GM19468 (cell line): ENCODE measurements at regions not wholly inside any gene's neighbourhood (a gene's known extent, or its start where the extent isn't known, plus 50 kb on each side); places are given as distances from the start of the nearest gene placed in this dataset.

ENCODE experiments used
- ATAC-seq: cut with Tn5 transposase; IDR thresholded peaks from one replicate; pipeline ENCODE4 v1.9.1; 2021; ENCODE audit warnings: mild to moderate bottlenecking, moderate library complexity, moderate number of reproducible peaks; ENCODE audit not compliant: unreplicated experiment; ENCODE audit errors: extremely low read depth

- ATAC-seq = no peak
Observed at GRCh38 chr6:146865756-146866379, 267.1 kb downstream of the ADGB start.

GRCh38 chr6:146866731-146867414 lies 268.1 kb downstream of the ADGB start:
- no peak for ATAC-seq

- ATAC-seq = no peak
Observed at GRCh38 chr6:146868671-146869209, 270.0 kb downstream of the ADGB start.

DNA sequence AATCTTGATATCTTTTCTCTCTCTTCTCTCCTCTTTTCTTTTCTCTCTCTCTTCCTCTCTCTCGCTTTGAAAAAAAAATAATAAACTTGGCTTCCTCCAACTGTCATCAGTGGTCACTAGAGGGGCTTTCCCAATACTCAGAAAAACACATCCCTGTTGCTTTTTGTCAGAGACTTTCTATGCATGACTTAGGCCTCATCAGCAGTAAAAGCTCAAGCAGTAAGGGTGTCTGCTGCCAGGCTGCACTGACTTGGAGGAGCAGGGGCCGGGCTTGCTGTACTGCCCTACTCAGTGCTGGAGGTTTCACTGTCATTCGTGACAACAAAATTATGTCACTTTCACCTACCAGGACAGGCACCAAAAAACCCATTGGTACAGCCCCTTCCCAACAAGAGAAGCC lies 272.0 kb downstream of the ADGB start:
- ATAC-seq = no peak

- ATAC-seq = no peak
Observed at GRCh38 chr6:146871611-146872425, 273.0 kb downstream of the ADGB start.

- ATAC-seq = no peak
Observed at GRCh38 chr6:146872426-146872785, 273.6 kb downstream of the ADGB start.

GRCh38 chr6:146874278-146875018 lies 275.7 kb downstream of the ADGB start:
- no peak for ATAC-seq

DNA sequence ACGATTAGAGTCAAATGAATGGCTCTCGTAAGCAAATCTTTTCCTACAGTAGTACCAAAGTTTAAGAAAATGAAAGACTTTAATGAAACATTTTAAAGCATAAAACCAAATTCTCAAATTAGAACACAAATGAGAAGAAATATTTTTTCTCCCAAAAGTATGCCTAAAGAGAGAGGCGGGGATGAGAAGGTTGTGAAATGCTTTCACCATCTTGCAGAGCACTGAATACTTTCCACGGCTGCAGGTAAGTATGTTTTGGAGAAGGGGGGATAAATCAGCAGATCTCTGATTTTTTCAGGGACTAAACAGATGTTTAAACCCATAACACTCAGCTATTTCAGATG lies 277.1 kb downstream of the ADGB start:
- ATAC-seq = no peak

DNA sequence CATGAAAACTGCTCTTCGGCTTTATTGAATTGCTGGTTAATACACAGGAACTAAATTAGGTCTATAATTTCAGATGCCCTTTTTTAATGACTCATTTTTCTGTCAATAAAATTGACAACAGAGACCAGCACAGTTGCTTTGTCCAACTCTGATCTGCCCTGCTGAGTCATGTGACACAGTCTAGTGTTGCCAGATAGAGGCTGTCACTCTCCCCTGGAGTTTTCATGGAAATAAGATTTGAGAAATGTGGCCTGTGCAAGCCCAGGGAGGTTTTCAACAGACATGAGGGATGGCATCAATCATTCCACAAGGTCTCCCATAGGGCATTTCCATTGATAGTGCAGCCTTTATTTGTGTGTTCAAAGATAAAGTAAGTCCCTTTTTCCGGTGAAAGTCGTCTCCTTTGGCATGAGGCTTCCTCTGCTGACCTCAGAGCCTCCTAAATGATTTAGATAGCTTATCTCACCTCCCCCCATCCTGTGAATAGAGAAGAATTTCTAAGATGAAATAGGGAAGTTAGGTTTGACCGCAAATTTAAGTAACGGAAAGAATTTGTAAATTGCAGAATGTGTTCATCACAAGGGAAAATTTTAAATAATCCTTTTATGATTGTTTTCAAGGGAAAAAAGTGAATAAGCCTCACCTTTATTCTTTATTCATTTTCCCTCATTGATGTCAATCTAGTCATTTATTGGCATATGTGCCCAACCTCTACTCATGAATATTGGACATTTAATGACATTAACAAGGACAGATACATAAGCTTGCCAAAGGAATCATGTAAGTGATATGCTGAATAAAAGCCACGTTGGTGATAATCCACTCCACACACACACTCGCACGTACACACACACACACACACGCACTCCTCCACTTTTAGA lies 277.7 kb downstream of the ADGB start:
- no peak for ATAC-seq

DNA sequence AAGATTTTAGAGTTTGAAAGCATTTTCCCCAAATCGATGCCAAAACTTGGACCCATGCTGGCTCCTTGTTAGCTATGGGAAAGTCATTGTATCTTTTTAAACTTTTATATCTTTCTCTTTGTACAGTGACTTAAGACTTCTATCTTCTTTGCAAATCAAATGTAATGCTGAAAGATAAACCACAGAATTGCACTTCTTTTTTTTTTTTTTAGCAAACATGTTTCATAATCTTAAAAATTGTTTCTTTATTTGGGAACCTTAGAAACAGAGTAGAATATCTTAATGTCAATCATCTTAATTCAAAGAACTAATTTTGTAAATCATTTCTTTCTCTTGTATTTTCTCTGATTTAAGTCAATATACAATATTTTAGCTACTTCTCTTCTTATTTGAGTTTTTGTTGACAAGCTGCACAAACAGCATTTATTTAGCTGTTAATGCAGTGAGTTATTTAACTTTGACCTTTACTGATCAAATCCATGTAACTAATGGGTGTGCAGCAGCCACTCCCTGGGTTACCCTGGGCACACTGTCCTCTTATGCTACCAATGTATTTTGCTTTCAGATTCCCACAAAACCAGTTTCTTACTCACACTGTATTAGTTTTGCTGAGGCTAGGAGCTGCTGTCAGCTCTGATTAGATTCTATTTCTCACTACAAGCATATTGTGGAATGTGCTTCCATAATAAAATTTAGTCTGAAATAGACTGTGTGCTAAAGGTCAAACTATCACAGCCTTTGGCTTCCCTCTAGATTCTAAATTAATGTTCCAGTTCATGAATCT lies 279.6 kb downstream of the ADGB start:
- no peak for ATAC-seq

- no peak for ATAC-seq
Observed at GRCh38 chr6:146878952-146879340, 280.2 kb downstream of the ADGB start.

DNA sequence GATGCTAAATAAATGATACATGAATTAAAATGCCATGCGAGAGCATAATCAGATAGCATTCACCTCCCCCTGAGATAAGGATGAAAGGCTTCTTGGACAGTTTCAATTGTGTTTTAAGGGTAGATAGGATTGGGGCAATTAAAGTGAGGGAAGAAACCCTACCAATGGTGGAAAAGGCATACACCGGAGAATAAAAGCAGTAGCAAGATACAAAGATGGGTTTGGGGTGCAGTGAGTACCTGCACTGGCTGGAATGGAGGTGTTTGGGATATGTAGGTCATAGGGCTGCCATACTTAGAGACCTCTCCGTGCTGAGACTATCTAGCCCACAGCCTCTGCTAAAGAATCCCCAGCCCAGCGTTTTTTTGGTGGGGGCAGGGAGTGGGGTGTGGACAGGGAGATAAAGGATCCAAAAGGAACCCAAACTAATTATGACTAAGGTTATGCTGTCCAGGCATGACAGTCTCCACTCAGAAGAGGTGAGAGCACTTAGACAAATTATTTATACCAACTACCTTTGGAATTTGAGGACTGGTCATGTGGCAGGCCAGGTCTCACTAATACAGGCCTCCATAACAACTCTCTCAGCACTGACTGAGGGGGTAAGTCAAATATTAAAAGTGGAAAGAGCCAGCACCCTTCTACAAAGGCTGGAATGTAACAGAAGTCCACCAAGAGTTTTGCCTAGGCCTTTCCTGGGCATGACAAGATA lies 280.8 kb downstream of the ADGB start:
- ATAC-seq = no peak

DNA sequence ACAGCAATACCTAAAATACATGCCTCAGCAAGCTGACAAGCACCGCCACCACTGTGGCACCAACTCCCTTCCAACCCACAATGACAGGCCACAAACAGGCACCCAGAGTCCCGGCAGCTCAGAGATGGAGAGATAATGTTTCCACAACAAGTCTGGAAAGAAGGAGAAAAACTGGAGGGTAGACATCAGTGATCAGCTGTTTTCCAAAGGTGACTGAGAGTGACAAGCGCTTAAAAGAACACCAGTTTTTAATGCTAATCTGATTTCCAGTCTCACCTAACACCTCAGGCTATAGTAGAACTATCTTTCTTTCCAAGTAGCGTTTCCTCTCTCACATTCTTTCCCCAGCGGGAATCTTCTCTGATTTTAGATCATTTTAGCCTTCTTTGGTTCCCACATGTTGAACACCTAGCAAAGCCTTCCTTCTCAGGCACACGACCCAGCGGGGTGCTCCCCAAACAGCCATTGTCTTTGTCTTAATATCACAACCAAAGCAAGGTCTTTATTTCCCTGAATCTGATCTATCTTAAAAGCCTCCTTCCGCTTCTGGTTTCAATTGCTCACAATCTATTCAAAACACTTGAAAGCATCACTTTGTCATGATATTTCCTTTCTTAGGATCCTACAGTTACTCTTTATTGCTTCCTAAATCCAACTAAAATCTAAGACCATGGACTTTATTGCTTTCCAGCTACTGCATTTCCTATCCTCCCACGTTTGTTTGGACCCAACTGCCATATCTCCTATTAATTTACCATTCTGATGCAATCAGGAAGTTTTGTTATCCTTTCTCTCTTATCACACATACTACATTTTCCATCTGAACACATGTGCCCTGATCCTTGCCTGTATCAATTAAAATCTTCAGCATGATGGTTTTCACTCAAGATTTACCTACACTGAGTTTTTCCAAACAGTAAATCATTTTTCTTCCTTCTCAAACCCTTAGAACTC lies 282.7 kb downstream of the ADGB start:
- ATAC-seq = no peak

- ATAC-seq = no peak
Observed at GRCh38 chr6:146883640-146884531, 285.1 kb downstream of the ADGB start.

GRCh38 chr6:146884728-146885127 lies 286.0 kb downstream of the ADGB start:
- ATAC-seq = peak; percentile 50
